ENCODE measurements at regions not wholly inside any gene's neighbourhood (a gene's known extent, or its start where the extent isn't known, plus 50 kb on each side); places are given as distances from the start of the nearest gene placed in this dataset.

GRCh38 chr9:117541181-117541580, 126.3 kb upstream of the ASTN2 start:
- CTCF ChIA-PET = no interaction called here
- BruUV-seq (replicated peaks) = no TSS peak
- DNase-seq = no peak
- Histone ChIP-seq H2AFZ (no peak overlapping the region), H4K20me1 (ENCODE audit: insufficient read depth) (no peaks in the 10 kb centered on the region), H3K4me3 (no peak overlapping the region), H3K9me3 (ENCODE audit: insufficient read depth, low read depth) (no peaks in the 10 kb centered on the region), H3K4me2 (no peak overlapping the region), H3K36me3 (ENCODE audit: low read depth) (no peaks in the 10 kb centered on the region), H3F3A (ENCODE audit: insufficient read depth, low read depth) (no peaks in the 10 kb centered on the region), H3K27me3 (ENCODE audit: insufficient read depth, low read depth) (no peaks in the 10 kb centered on the region), H3K27ac (no peak overlapping the region), H3K9me2 (ENCODE audit: insufficient read depth) (no peaks in the 10 kb centered on the region), H3K4me1 (replicated peaks; ENCODE audit: insufficient read depth) (no peaks in the 10 kb centered on the region), H3K79me2 (ENCODE audit: low read depth) (no peaks in the 10 kb centered on the region)
- TF ChIP-seq CTCF (conservative IDR thresholded peaks at IDR 0.05) = no peak
- no peak for TF ChIP-seq EZH2 (IDR thresholded peaks at IDR 0.05; ENCODE audit: low read depth)
- intact Hi-C loops (cut with micrococcal nuclease; ENCODE audit: unreplicated experiment) = no loop called here
- POLR2A ChIA-PET (ENCODE audit: unreplicated experiment) = no interaction called here

- Histone ChIP-seq H3K36me3 (ENCODE audit: low read depth) (no peaks in the 10 kb centered on the region), H3F3A (ENCODE audit: insufficient read depth, low read depth) (no peaks in the 10 kb centered on the region), H2AFZ (no peak overlapping the region), H3K9me2 (ENCODE audit: insufficient read depth) (no peaks in the 10 kb centered on the region), H3K4me2 (no peak overlapping the region), H3K4me3 (no peak overlapping the region), H3K27ac (no peak overlapping the region), H3K9me3 (ENCODE audit: insufficient read depth, low read depth) (no peaks in the 10 kb centered on the region), H3K79me2 (ENCODE audit: low read depth) (no peaks in the 10 kb centered on the region), H4K20me1 (ENCODE audit: insufficient read depth) (no peaks in the 10 kb centered on the region), H3K4me1 (replicated peaks; ENCODE audit: insufficient read depth) (no peaks in the 10 kb centered on the region), H3K27me3 (ENCODE audit: insufficient read depth, low read depth) (no peaks in the 10 kb centered on the region)
- BruUV-seq (replicated peaks) = no TSS peak
- ChIA-PET CTCF (no interaction called here), POLR2A (ENCODE audit: unreplicated experiment) (no interaction called here)
- TF ChIP-seq EZH2 (IDR thresholded peaks at IDR 0.05; ENCODE audit: low read depth) (no peak), CTCF (conservative IDR thresholded peaks at IDR 0.05) (no peak)
- intact Hi-C loops (cut with micrococcal nuclease; ENCODE audit: unreplicated experiment) = no loop called here
- no peak for DNase-seq
Measured at GRCh38 chr9:117535973-117536372, 121.1 kb upstream of the ASTN2 start.

GRCh38 chr9:117535434-117535833, 120.6 kb upstream of the ASTN2 start:
- ChIA-PET POLR2A (ENCODE audit: unreplicated experiment) (no interaction called here), CTCF (no interaction called here)
- TF ChIP-seq EZH2 (IDR thresholded peaks at IDR 0.05; ENCODE audit: low read depth) (no peak), CTCF (conservative IDR thresholded peaks at IDR 0.05) (no peak)
- no TSS peak for BruUV-seq (replicated peaks)
- Histone ChIP-seq H3F3A (ENCODE audit: insufficient read depth, low read depth) (no peaks in the 10 kb centered on the region), H3K27me3 (ENCODE audit: insufficient read depth, low read depth) (no peaks in the 10 kb centered on the region), H3K36me3 (ENCODE audit: low read depth) (no peaks in the 10 kb centered on the region), H3K27ac (no peak overlapping the region), H3K4me3 (no peak overlapping the region), H2AFZ (no peak overlapping the region), H3K9me3 (ENCODE audit: insufficient read depth, low read depth) (no peaks in the 10 kb centered on the region), H3K9me2 (ENCODE audit: insufficient read depth) (no peaks in the 10 kb centered on the region), H3K4me2 (no peak overlapping the region), H3K4me1 (replicated peaks; ENCODE audit: insufficient read depth) (no peaks in the 10 kb centered on the region), H3K79me2 (ENCODE audit: low read depth) (no peaks in the 10 kb centered on the region), H4K20me1 (ENCODE audit: insufficient read depth) (no peaks in the 10 kb centered on the region)
- intact Hi-C loops (cut with micrococcal nuclease; ENCODE audit: unreplicated experiment) = no loop called here
- DNase-seq = no peak
